Activated CD8-positive, alpha-beta memory T cell treated with anti-CD3 and anti-CD28 coated beads for 36 hours (primary cell): ENCODE measurements at regions not wholly inside any gene's neighbourhood (a gene's known extent, or its start where the extent isn't known, plus 50 kb on each side); places are given as distances from the start of the nearest gene placed in this dataset.

ENCODE experiments used
- CTCF ChIA-PET: fragments of 350-600 bp; sonication (Branson Sonifier 250); formaldehyde crosslinking; loops from one replicate; lab custom pipeline; 2021; ENCODE audit warnings: antibody characterized with exemption; lab: Charles Lee
- POLR2A ChIA-PET: fragments of 350-600 bp; sonication (Branson Sonifier 250); formaldehyde crosslinking; loops from one replicate; lab custom pipeline; 2021; ENCODE audit warnings: antibody characterized with exemption; lab: Charles Lee

- POLR2A ChIA-PET = no interaction called here
- CTCF ChIA-PET = no interaction called here
Observed at GRCh38 chr2:211033765-211034164, 477.4 kb downstream of the CPS1 start.

- ChIA-PET POLR2A (no interaction called here), CTCF (no interaction called here)
Observed at GRCh38 chr2:211035548-211036185, 479.3 kb downstream of the CPS1 start.

- POLR2A ChIA-PET = no interaction called here
- CTCF ChIA-PET = no interaction called here
Observed at GRCh38 chr2:211045025-211045424, 488.6 kb downstream of the CPS1 start.

- POLR2A ChIA-PET = no interaction called here
- CTCF ChIA-PET = no interaction called here
Observed at GRCh38 chr2:211049321-211050018, 493.1 kb downstream of the CPS1 start.

- CTCF ChIA-PET = no interaction called here
- POLR2A ChIA-PET = no interaction called here
Observed at GRCh38 chr2:211055438-211055837, 499.0 kb downstream of the CPS1 start.

- POLR2A ChIA-PET = no interaction called here
- CTCF ChIA-PET = no interaction called here
Observed at GRCh38 chr2:211061612-211062296, 505.4 kb downstream of the CPS1 start.

- ChIA-PET CTCF (no interaction called here), POLR2A (no interaction called here)
Observed at GRCh38 chr2:211062297-211062612, 505.9 kb downstream of the CPS1 start.

- ChIA-PET CTCF (no interaction called here), POLR2A (no interaction called here)
Observed at GRCh38 chr2:211067029-211067428, 510.6 kb downstream of the CPS1 start.

GRCh38 chr2:211068108-211068780 lies 511.8 kb downstream of the CPS1 start:
- POLR2A ChIA-PET = no interaction called here

GRCh38 chr2:211070547-211070946 lies 514.1 kb downstream of the CPS1 start:
- POLR2A ChIA-PET = no interaction called here
- CTCF ChIA-PET = no interaction called here

More at GRCh38 chr2:211068108-211068780, 511.8 kb downstream of the CPS1 start:
- CTCF ChIA-PET = no interaction called here

- ChIA-PET POLR2A (no interaction called here), CTCF (no interaction called here)
Observed at GRCh38 chr2:211077216-211077767, 520.9 kb downstream of the CPS1 start.

GRCh38 chr2:211084352-211084751 lies 528.0 kb downstream of the CPS1 start:
- ChIA-PET POLR2A (no interaction called here), CTCF (no interaction called here)

GRCh38 chr2:211085056-211085680 lies 528.8 kb downstream of the CPS1 start:
- CTCF ChIA-PET = no interaction called here

GRCh38 chr2:211086049-211086448 lies 529.6 kb downstream of the CPS1 start:
- POLR2A ChIA-PET = no interaction called here
- CTCF ChIA-PET = interaction anchor here (0.6 kb wide), 1 partner anchor 995 kb away, joined by 3 read pairs; no protein-coding TSS in a partner anchor

More at GRCh38 chr2:211085056-211085680, 528.8 kb downstream of the CPS1 start:
- POLR2A ChIA-PET = no interaction called here

- POLR2A ChIA-PET = no interaction called here
- CTCF ChIA-PET = no interaction called here
Observed at GRCh38 chr2:211089127-211089526, 532.7 kb downstream of the CPS1 start.

- ChIA-PET CTCF (no interaction called here), POLR2A (no interaction called here)
Observed at GRCh38 chr2:211093743-211094303, 537.4 kb downstream of the CPS1 start.

- ChIA-PET POLR2A (no interaction called here), CTCF (no interaction called here)
Observed at GRCh38 chr2:211103989-211104388, 547.6 kb downstream of the CPS1 start.

- POLR2A ChIA-PET = no interaction called here
- CTCF ChIA-PET = no interaction called here
Observed at GRCh38 chr2:211113334-211114175, 557.2 kb downstream of the CPS1 start.
